Subcutaneous abdominal adipose tissue (tissue), 5 donors: ENCODE measurements at regions not wholly inside any gene's neighbourhood (a gene's known extent, or its start where the extent isn't known, plus 50 kb on each side); places are given as distances from the start of the nearest gene placed in this dataset.

ENCODE experiments used
- H3K27ac ChIP-seq: one replicate; pipeline ENCODE4 v1.7.0; 2013; ENCODE audit warnings: low read depth, mild to moderate bottlenecking, inconsistent platforms, low read length, moderate library complexity
- H3K27me3 ChIP-seq, 5 donors: one replicate each; pipeline ENCODE4 v1.7.0; 2013; ENCODE audit warnings: low read length in 5 of 5, inconsistent platforms in 1 of 5; ENCODE audit not compliant: control insufficient read depth in 5 of 5, insufficient read depth in 4 of 5
- H3K36me3 ChIP-seq, 5 donors: one replicate each; pipeline ENCODE4 v1.7.0; 2013; ENCODE audit warnings: low read length in 5 of 5; ENCODE audit not compliant: control insufficient read depth in 5 of 5, insufficient read depth in 5 of 5
- H3K4me1 ChIP-seq, 5 donors: one replicate each; pipeline ENCODE4 v1.7.0; 2013; ENCODE audit warnings: low read length in 5 of 5, mild to moderate bottlenecking in 3 of 5, moderate library complexity in 1 of 5; ENCODE audit not compliant: control insufficient read depth in 5 of 5, insufficient read depth in 5 of 5
- H3K4me3 ChIP-seq, 5 donors: one replicate each; pipeline ENCODE4 v1.7.0; 2013; ENCODE audit warnings: low read length in 5 of 5, low read depth in 1 of 5
- H3K9ac ChIP-seq, 5 donors: one replicate each; pipeline ENCODE4 v1.7.0; 2013; ENCODE audit warnings: low read length in 5 of 5, mild to moderate bottlenecking in 4 of 5, moderate library complexity in 3 of 5
- H3K9me3 ChIP-seq, 5 donors: one replicate each; pipeline ENCODE4 v1.7.0; 2013; ENCODE audit warnings: low read length in 5 of 5; ENCODE audit not compliant: control insufficient read depth in 5 of 5
- donor health status: healthy.
- donor health status: healthy.
- donor health status: healthy.
- donor health status: healthy.
- donor health status: healthy.

- H3K4me3 ChIP-seq: no peak overlapping the region
- no peaks in the 10 kb centered on the region for H3K27me3 ChIP-seq
- peaks cover 0 to 9% (median 0%) of the 10 kb centered on the region in 5 donors for H3K4me1 ChIP-seq
- H3K9me3 ChIP-seq: no peaks in the 10 kb centered on the region
- H3K9ac ChIP-seq: no peak overlapping the region
- H3K36me3 ChIP-seq: no peaks in the 10 kb centered on the region
- no peak overlapping the region for H3K27ac ChIP-seq
Observed at GRCh38 chr1:172950528-172950927, 100.2 kb downstream of the TNFSF18 start.

GRCh38 chr1:172951730-172952365, 98.9 kb downstream of the TNFSF18 start:
- no peak overlapping the region for H3K9ac ChIP-seq
- H3K27ac ChIP-seq: no peak overlapping the region
- H3K4me3 ChIP-seq: no peak overlapping the region
- H3K9me3 ChIP-seq: no peaks in the 10 kb centered on the region
- H3K27me3 ChIP-seq: no peaks in the 10 kb centered on the region
- H3K36me3 ChIP-seq: no peaks in the 10 kb centered on the region
- H3K4me1 ChIP-seq: peaks cover 0 to 9% (median 0%) of the 10 kb centered on the region in 5 donors

- peaks cover 0 to 9% (median 0%) of the 10 kb centered on the region in 5 donors for H3K4me1 ChIP-seq
- no peaks in the 10 kb centered on the region for H3K27me3 ChIP-seq
- no peak overlapping the region for H3K27ac ChIP-seq
- H3K9ac ChIP-seq: no peak overlapping the region
- H3K4me3 ChIP-seq: no peak overlapping the region
- no peaks in the 10 kb centered on the region for H3K36me3 ChIP-seq
- no peaks in the 10 kb centered on the region for H3K9me3 ChIP-seq
Observed at GRCh38 chr1:172952516-172952915, 98.2 kb downstream of the TNFSF18 start.

GRCh38 chr1:172954476-172955150, 96.1 kb downstream of the TNFSF18 start:
- Histone ChIP-seq H3K36me3 (no peaks in the 10 kb centered on the region), H3K27ac (no peak overlapping the region), H3K9ac (no peak overlapping the region)

GRCh38 chr1:172955161-172955815, 95.5 kb downstream of the TNFSF18 start:
- Histone ChIP-seq H3K4me1 (peaks cover 0 to 5% (median 0%) of the 10 kb centered on the region in 5 donors), H3K9ac (no peak overlapping the region), H3K4me3 (no peak overlapping the region), H3K27me3 (no peaks in the 10 kb centered on the region), H3K36me3 (no peaks in the 10 kb centered on the region), H3K9me3 (no peaks in the 10 kb centered on the region), H3K27ac (no peak overlapping the region)

More at GRCh38 chr1:172954476-172955150, 96.1 kb downstream of the TNFSF18 start:
- no peaks in the 10 kb centered on the region for H3K4me1 ChIP-seq
- no peak overlapping the region for H3K4me3 ChIP-seq
- H3K27me3 ChIP-seq: no peaks in the 10 kb centered on the region
- no peaks in the 10 kb centered on the region for H3K9me3 ChIP-seq

- Histone ChIP-seq H3K27me3 (no peaks in the 10 kb centered on the region), H3K4me3 (no peak overlapping the region)
Observed at GRCh38 chr1:172956871-172957270, 93.9 kb downstream of the TNFSF18 start.

GRCh38 chr1:172957491-172957890, 93.2 kb downstream of the TNFSF18 start:
- no peaks in the 10 kb centered on the region for H3K27me3 ChIP-seq
- H3K4me1 ChIP-seq: peaks cover 0 to 8% (median 0%) of the 10 kb centered on the region in 5 donors
- H3K9ac ChIP-seq: no peak overlapping the region
- H3K27ac ChIP-seq: no peak overlapping the region
- no peaks in the 10 kb centered on the region for H3K9me3 ChIP-seq
- no peaks in the 10 kb centered on the region for H3K36me3 ChIP-seq
- H3K4me3 ChIP-seq: no peak overlapping the region

More at GRCh38 chr1:172956871-172957270, 93.9 kb downstream of the TNFSF18 start:
- H3K9me3 ChIP-seq: no peaks in the 10 kb centered on the region
- no peak overlapping the region for H3K27ac ChIP-seq
- no peak overlapping the region for H3K9ac ChIP-seq
- H3K36me3 ChIP-seq: no peaks in the 10 kb centered on the region
- H3K4me1 ChIP-seq: peaks cover 0 to 8% (median 0%) of the 10 kb centered on the region in 5 donors

- Histone ChIP-seq H3K27ac (no peak overlapping the region), H3K27me3 (no peaks in the 10 kb centered on the region), H3K9ac (no peak overlapping the region), H3K36me3 (no peaks in the 10 kb centered on the region), H3K9me3 (no peaks in the 10 kb centered on the region), H3K4me3 (no peak overlapping the region), H3K4me1 (peaks cover 0 to 8% (median 0%) of the 10 kb centered on the region in 5 donors)
Observed at GRCh38 chr1:172959571-172959970, 91.2 kb downstream of the TNFSF18 start.

- Histone ChIP-seq H3K9ac (no peak overlapping the region), H3K36me3 (no peaks in the 10 kb centered on the region), H3K27ac (no peak overlapping the region), H3K27me3 (no peaks in the 10 kb centered on the region), H3K4me3 (no peak overlapping the region), H3K9me3 (no peaks in the 10 kb centered on the region), H3K4me1 (peaks cover 0 to 8% (median 0%) of the 10 kb centered on the region in 5 donors)
Observed at GRCh38 chr1:172960019-172960418, 90.7 kb downstream of the TNFSF18 start.
